Fibroblast of the aortic adventitia (primary cell): ENCODE measurements at regions not wholly inside any gene's neighbourhood (a gene's known extent, or its start where the extent isn't known, plus 50 kb on each side); places are given as distances from the start of the nearest gene placed in this dataset.

ENCODE experiments used
- DNase-seq: peaks from one replicate; pipeline ENCODE4 v3.0.0-alpha.2; 2010; ENCODE audit warnings: low read depth
- H3K4me3 ChIP-seq: 2 replicates; pipeline ENCODE4 v1.5.1; 2011; ENCODE audit warnings: low read depth, mild to moderate bottlenecking, control low read depth, low read length, moderate library complexity
- CTCF ChIP-seq: IDR thresholded peaks from 2 replicates; pipeline ENCODE4 v1.5.1; 2011; ENCODE audit warnings: mild to moderate bottlenecking, low read length, control low read depth, inconsistent platforms; ENCODE audit not compliant: insufficient read depth

- peak; percentile 19 for DNase-seq
- TF ChIP-seq CTCF, result no peak
These were observed 135.0 kb upstream of the IL15 start for GRCh38 chr4:141501395-141501794.

GRCh38 chr4:141501931-141502330 is 134.5 kb upstream of the IL15 start:
- peak; percentile 51 for DNase-seq
- TF ChIP-seq CTCF, result no peak
- no peak overlapping the region for H3K4me3 ChIP-seq

More at GRCh38 chr4:141501395-141501794, 135.0 kb upstream of the IL15 start:
- no peak overlapping the region for H3K4me3 ChIP-seq

- no peak overlapping the region for H3K4me3 ChIP-seq
- DNase-seq, result no peak
- TF ChIP-seq CTCF, result no peak
These were observed 133.6 kb upstream of the IL15 start for GRCh38 chr4:141502755-141503154.

- no peak overlapping the region for H3K4me3 ChIP-seq
- no peak for DNase-seq
- no peak for TF ChIP-seq CTCF
These were observed 133.1 kb upstream of the IL15 start for GRCh38 chr4:141503260-141503659.

- no peak for TF ChIP-seq CTCF
- DNase-seq, result no peak
- H3K4me3 ChIP-seq, result no peak overlapping the region
These were observed 125.3 kb upstream of the IL15 start for GRCh38 chr4:141511055-141511454.

GRCh38 chr4:141513866-141514265 is 122.5 kb upstream of the IL15 start:
- H3K4me3 ChIP-seq, result no peak overlapping the region
- no peak for TF ChIP-seq CTCF
- no peak for DNase-seq

- TF ChIP-seq CTCF, result no peak
- no peak overlapping the region for H3K4me3 ChIP-seq
- DNase-seq, result no peak
These were observed 118.2 kb upstream of the IL15 start for GRCh38 chr4:141518222-141518621.
